IMR-90 (cell line): ENCODE measurements at regions not wholly inside any gene's neighbourhood (a gene's known extent, or its start where the extent isn't known, plus 50 kb on each side); places are given as distances from the start of the nearest gene placed in this dataset.

Experiments
- ATAC-seq: fragments of 200-7000 bp; cut with Tn5 transposase; 2 replicates; pipeline ENCODE4 v1.9.1; 2020; ENCODE audit warnings: low read depth, mild to moderate bottlenecking, moderate library complexity
- BruUV-seq: library from RNA; stranded (reverse); fragments of 400-500 nt; replicated peaks from 2 replicates; lab custom pipeline; 2021; lab: Mats Ljungman, UMichigan
- CTCF ChIA-PET: fragments of 300-600 bp; formaldehyde crosslinking; extraction: SDS; loops from one replicate; lab custom pipeline; 2021; ENCODE audit warnings: antibody characterized with exemption; lab: Yijun Ruan, JAX
- POLR2A ChIA-PET: fragments of 300-600 bp; sonication (Branson Sonifier 250); formaldehyde crosslinking; loops from one replicate; lab custom pipeline; 2022; ENCODE audit warnings: antibody characterized with exemption; ENCODE audit not compliant: unreplicated experiment; lab: Charles Lee
- DNase-seq: peaks from one replicate; pipeline ENCODE4 v3.0.0; 2013
- H2AFZ ChIP-seq: replicated peaks from 2 replicates; pipeline ENCODE3; 2013; ENCODE audit warnings: low read length, mild to moderate bottlenecking; ENCODE audit not compliant: poor library complexity
- H2AK5ac ChIP-seq: 2 replicates; pipeline ENCODE4 v1.6.1; 2013; ENCODE audit warnings: low read depth, low read length, inconsistent platforms
- H2AK9ac ChIP-seq: replicated peaks from 2 replicates; pipeline ENCODE3; 2013; ENCODE audit warnings: mild to moderate bottlenecking, low read depth, low read length, moderate library complexity; ENCODE audit not compliant: poor library complexity
- H2BK120ac ChIP-seq: 2 replicates; pipeline ENCODE4 v1.6.1; 2013; ENCODE audit warnings: low read depth, low read length, inconsistent platforms
- H2BK15ac ChIP-seq: 3 replicates; pipeline ENCODE4 v1.6.1; 2013; ENCODE audit warnings: low read depth, low read length, inconsistent platforms
- H2BK20ac ChIP-seq: 2 replicates; pipeline ENCODE4 v1.6.1; 2013; ENCODE audit warnings: low read depth, mild to moderate bottlenecking, inconsistent platforms, low read length, moderate library complexity
- H2BK5ac ChIP-seq: 2 replicates; pipeline ENCODE4 v1.6.1; 2013; ENCODE audit warnings: mild to moderate bottlenecking, low read depth, low read length, inconsistent platforms; ENCODE audit not compliant: poor library complexity, severe bottlenecking
- H3K14ac ChIP-seq: replicated peaks from 2 replicates; pipeline ENCODE4 v1.6.1; 2013; ENCODE audit warnings: low read depth, low read length, inconsistent platforms
- H3K18ac ChIP-seq: 2 replicates; pipeline ENCODE4 v1.6.1; 2013; ENCODE audit warnings: low read depth, low read length, control low read depth
- H3K23ac ChIP-seq: 2 replicates; pipeline ENCODE4 v1.6.1; 2013; ENCODE audit warnings: low read depth, low read length, inconsistent platforms
- H3K27ac ChIP-seq: 2 replicates; pipeline ENCODE4 v1.5.1; 2013; ENCODE audit warnings: mild to moderate bottlenecking, control low read depth, low read length; ENCODE audit not compliant: insufficient read depth
- H3K27me3 ChIP-seq: 2 replicates; pipeline ENCODE4 v1.6.1; 2013; ENCODE audit warnings: low read length; ENCODE audit not compliant: control insufficient read depth, insufficient read depth
- H3K36me3 ChIP-seq: 2 replicates; pipeline ENCODE4 v1.6.1; 2013; ENCODE audit warnings: low read length, mixed read lengths; ENCODE audit not compliant: control insufficient read depth, insufficient read depth
- H3K4ac ChIP-seq: 2 replicates; pipeline ENCODE4 v1.6.1; 2013; ENCODE audit warnings: low read depth, low read length, inconsistent platforms
- H3K4me1 ChIP-seq: 2 replicates; pipeline ENCODE4 v1.6.1; 2013; ENCODE audit warnings: low read length, mixed read lengths; ENCODE audit not compliant: control insufficient read depth, insufficient read depth
- H3K4me2 ChIP-seq: 2 replicates; pipeline ENCODE4 v1.6.1; 2013; ENCODE audit warnings: low read depth, mild to moderate bottlenecking, control low read depth, low read length, moderate library complexity
- H3K4me3 ChIP-seq: 2 replicates; pipeline ENCODE4 v1.5.1; 2013; ENCODE audit warnings: low read depth, mild to moderate bottlenecking, control low read depth, low read length, moderate library complexity; ENCODE audit not compliant: insufficient read depth
- H3K56ac ChIP-seq: 2 replicates; pipeline ENCODE4 v1.6.1; 2013; ENCODE audit warnings: low read length, inconsistent platforms; ENCODE audit not compliant: insufficient read depth; ENCODE audit errors: extremely low read depth
- H3K79me1 ChIP-seq, 2 experiments: 2 replicates each; pipeline ENCODE4 v1.6.1; 2013; ENCODE audit warnings: low read length in 2 of 2, inconsistent platforms in 1 of 2, low read depth in 1 of 2
- H3K9ac ChIP-seq: 2 replicates; pipeline ENCODE4 v1.6.1; 2013; ENCODE audit warnings: low read depth, low read length, control low read depth
- H3K9me1 ChIP-seq: 2 replicates; pipeline ENCODE4 v1.6.1; 2013; ENCODE audit warnings: low read length, inconsistent platforms; ENCODE audit not compliant: insufficient read depth
- H3K9me3 ChIP-seq: 2 replicates; pipeline ENCODE4 v1.6.1; 2013; ENCODE audit warnings: low read length; ENCODE audit not compliant: control insufficient read depth, insufficient read depth
- H4K20me1 ChIP-seq: 2 replicates; pipeline ENCODE4 v1.6.1; 2013; ENCODE audit warnings: low read length, inconsistent platforms; ENCODE audit not compliant: insufficient read depth
- H4K5ac ChIP-seq: 2 replicates; pipeline ENCODE4 v1.6.1; 2013; ENCODE audit warnings: mild to moderate bottlenecking, low read depth, low read length, control low read depth
- H4K8ac ChIP-seq, 2 experiments: 2 replicates each; pipeline ENCODE4 v1.6.1; 2013; ENCODE audit warnings: low read depth in 2 of 2, low read length in 2 of 2, control low read depth in 1 of 2, inconsistent platforms in 1 of 2
- H4K91ac ChIP-seq: 2 replicates; pipeline ENCODE4 v1.6.1; 2013; ENCODE audit warnings: low read depth, low read length, inconsistent platforms; ENCODE audit not compliant: insufficient read depth
- CEBPB ChIP-seq: IDR thresholded peaks from 2 replicates; pipeline ENCODE4 v1.6.1; 2012; ENCODE audit warnings: low read depth, low read length, improper control_type of control experiment
- CHD1 ChIP-seq: IDR thresholded peaks from 2 replicates; pipeline ENCODE4 v1.6.1; 2012; ENCODE audit warnings: low read depth, low read length, improper control_type of control experiment
- FOS ChIP-seq: fragments of 150-350 bp; IDR thresholded peaks from 2 replicates; pipeline ENCODE4 v1.6.1; 2016; ENCODE audit warnings: low read depth, low read length
- MAZ ChIP-seq: IDR thresholded peaks from 2 replicates; pipeline ENCODE4 v1.6.1; 2012; ENCODE audit warnings: low read depth, mild to moderate bottlenecking, low read length, improper control_type of control experiment, moderate library complexity, borderline replicate concordance
- MXI1 ChIP-seq: IDR thresholded peaks from 2 replicates; pipeline ENCODE4 v1.6.1; 2012; ENCODE audit warnings: low read depth, mild to moderate bottlenecking, low read length, moderate library complexity, borderline replicate concordance
- RAD21 ChIP-seq: IDR thresholded peaks from 2 replicates; pipeline ENCODE4 v1.6.1; 2012; ENCODE audit warnings: low read length, improper control_type of control experiment
- RCOR1 ChIP-seq: IDR thresholded peaks from 2 replicates; pipeline ENCODE4 v1.6.1; 2012; ENCODE audit warnings: mild to moderate bottlenecking, low read length, improper control_type of control experiment; ENCODE audit not compliant: insufficient replicate concordance
- RFX5 ChIP-seq: IDR thresholded peaks from 2 replicates; pipeline ENCODE4 v1.8.0; 2012; ENCODE audit warnings: low read depth, mild to moderate bottlenecking, low read length, moderate library complexity
- SMC3 ChIP-seq: fragments of 150-350 bp; IDR thresholded peaks from 2 replicates; pipeline ENCODE4 v1.6.1; 2016; ENCODE audit warnings: low read depth, mild to moderate bottlenecking, antibody characterized with exemption, low read length, moderate library complexity
- WGBS, 2 experiments: methylation state at CpG; one replicate each; pipeline versions ENCODE4 v1.1.5 to v1.1.7; 2013; ENCODE audit warnings: missing lambda C conversion rate in 2 of 2; ENCODE audit not compliant: insufficient read length in 1 of 2; ENCODE audit errors: extremely low coverage in 2 of 2; 5-methylcytosine and 5-hydroxymethylcytosine counted together
- dilution Hi-C: fragments of 300-500 bp; cut with HindIII; formaldehyde crosslinking; loops from one replicate; pipeline ENCODE4 v1.14.3; 2018; ENCODE audit warnings: low sequenced_read_pairs; ENCODE audit not compliant: unreplicated experiment
- in situ Hi-C: fragments of 300-500 bp; cut with MboI; formaldehyde crosslinking; loops from 3 replicates; pipeline ENCODE4 v1.14.3; 2019; ENCODE audit warnings: low sequenced_read_pairs, inconsistent platforms, mixed read lengths
- intact Hi-C: fragments of 100-400 bp; cut with micrococcal nuclease; formaldehyde crosslinking; loops from 2 replicates; pipeline ENCODE4 v1.10.0; 2022
- TF ChIP-seq, protein P1 (sequence below): fragments of 150-350 bp; IDR thresholded peaks from 2 replicates; pipeline ENCODE4 v1.6.1; 2017; ENCODE audit warnings: mild to moderate bottlenecking, antibody characterized with exemption, low read length, low read depth

DNA sequence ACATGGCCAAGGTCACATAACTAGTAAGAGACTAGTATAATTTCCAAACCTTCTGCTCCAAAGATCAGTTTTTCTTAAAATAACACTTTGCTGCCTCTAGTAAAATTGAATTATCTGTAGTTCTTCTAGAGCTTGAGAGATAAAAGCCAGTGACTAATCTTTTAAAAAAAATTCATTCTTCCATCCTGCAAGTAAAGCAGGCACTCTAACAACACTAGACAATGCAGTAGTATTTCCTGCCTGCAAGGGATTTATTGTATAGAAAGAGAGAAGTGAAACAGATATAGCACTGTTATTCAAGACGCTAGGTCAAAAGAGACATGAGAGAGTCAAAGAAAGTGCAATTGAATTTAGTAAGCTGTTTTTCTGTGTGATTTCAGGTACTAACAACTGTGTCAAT lies 159.5 kb upstream of the TBC1D5 start:
- no peak overlapping the region for H4K5ac ChIP-seq
- H2AK5ac ChIP-seq = no peak overlapping the region
- no peak overlapping the region for H3K56ac ChIP-seq
- in situ Hi-C loops = no loop called here
- no peaks in the 10 kb centered on the region for H3K36me3 ChIP-seq
- intact Hi-C loops = no loop called here
- H3K79me1 ChIP-seq = no peaks in the 10 kb centered on the region
- no peak overlapping the region for H4K91ac ChIP-seq
- ATAC-seq (no peak), DNase-seq (no peak)
- no peak overlapping the region for H3K27ac ChIP-seq
- H2BK15ac ChIP-seq = no peak overlapping the region
- no peak overlapping the region for H2BK20ac ChIP-seq
- no peak overlapping the region for H3K18ac ChIP-seq
- H3K23ac ChIP-seq = no peak overlapping the region
- no peaks in the 10 kb centered on the region for H4K20me1 ChIP-seq
- no peak overlapping the region for H2BK120ac ChIP-seq
- dilution Hi-C loops = no loop called here
- H2BK5ac ChIP-seq = no peak overlapping the region
- H3K4me3 ChIP-seq = no peak overlapping the region
- TF ChIP-seq FOS (no peak), RAD21 (no peak), CEBPB (no peak), SMC3 (no peak), CHD1 (no peak), MAZ (no peak), RCOR1 (no peak), RFX5 (no peak), MXI1 (no peak)
- TF ChIP-seq, protein P1, sequence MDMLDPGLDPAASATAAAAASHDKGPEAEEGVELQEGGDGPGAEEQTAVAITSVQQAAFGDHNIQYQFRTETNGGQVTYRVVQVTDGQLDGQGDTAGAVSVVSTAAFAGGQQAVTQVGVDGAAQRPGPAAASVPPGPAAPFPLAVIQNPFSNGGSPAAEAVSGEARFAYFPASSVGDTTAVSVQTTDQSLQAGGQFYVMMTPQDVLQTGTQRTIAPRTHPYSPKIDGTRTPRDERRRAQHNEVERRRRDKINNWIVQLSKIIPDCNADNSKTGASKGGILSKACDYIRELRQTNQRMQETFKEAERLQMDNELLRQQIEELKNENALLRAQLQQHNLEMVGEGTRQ = no peak
- no peaks in the 10 kb centered on the region for H3K27me3 ChIP-seq
- no peak overlapping the region for H3K14ac ChIP-seq
- H2AFZ ChIP-seq = no peak overlapping the region
- WGBS, 2 experiments = no CpG with 5 or more reads among the region's 1 CpG
- no peak overlapping the region for H3K4ac ChIP-seq
- H4K8ac ChIP-seq = no peak overlapping the region
- POLR2A ChIA-PET = no interaction called here
- no peaks in the 10 kb centered on the region for H3K4me1 ChIP-seq
- no peaks in the 10 kb centered on the region for H3K9me1 ChIP-seq
- no peak overlapping the region for H3K9ac ChIP-seq
- no peak overlapping the region for H3K4me2 ChIP-seq
- H2AK9ac ChIP-seq = no peak overlapping the region
- no TSS peak for BruUV-seq
- CTCF ChIA-PET = no interaction called here
- no peaks in the 10 kb centered on the region; the same call in 1 of the 2 replicates for H3K9me3 ChIP-seq
